Body of pancreas (tissue), 4 donors: ENCODE measurements at regions not wholly inside any gene's neighbourhood (a gene's known extent, or its start where the extent isn't known, plus 50 kb on each side); places are given as distances from the start of the nearest gene placed in this dataset.

Experiments
- ATAC-seq: fragments of 150-250 bp; one replicate; pipeline ENCODE4 v1.9.1; 2016
- DNase-seq, 4 donors: peaks; one replicate each; pipeline ENCODE4 v3.0.0-alpha.2; 2019
- H3K27ac ChIP-seq, 4 donors: fragments of 200-600 bp; sonication (generic); 1 replicate in 3 of 4; 2 replicates in 1 of 4; pipeline versions ENCODE4 v1.5.1 to v1.6.1; 2016 to 2019; ENCODE audit warnings: mild to moderate bottlenecking in 1 of 4, mixed read lengths in 1 of 4, moderate library complexity in 1 of 4
- H3K27me3 ChIP-seq, 2 donors: fragments of 200-600 bp; sonication (generic); one replicate each; pipeline ENCODE4 v1.6.0; 2016; ENCODE audit warnings: mild to moderate bottlenecking in 1 of 2
- H3K36me3 ChIP-seq, 2 donors: fragments of 200-600 bp; sonication (generic); replicated peaks in 1 of 2; 2 replicates each; pipeline ENCODE4 v1.5.1; 2016; ENCODE audit warnings: low read depth in 2 of 2; ENCODE audit not compliant: insufficient read depth in 1 of 2
- H3K4me1 ChIP-seq: fragments of 200-600 bp; sonication (generic); one replicate; pipeline ENCODE4 v1.6.0; 2016
- H3K4me3 ChIP-seq, 2 donors: fragments of 200-600 bp; sonication (generic); 1 replicate in 1 of 2; 2 replicates in 1 of 2; pipeline ENCODE4 v1.5.1; 2016 to 2019
- H3K9me3 ChIP-seq, 3 donors: fragments of 200-600 bp; sonication (generic); 1 replicate in 2 of 3; 2 replicates in 1 of 3; pipeline ENCODE4 v1.5.1; 2016
- CTCF ChIP-seq, 7 experiments: fragments of 450-650 bp in 4 of 7; fragments of 200-600 bp in 3 of 7; sonication (generic) in 3 of 7; IDR thresholded peaks; one replicate each; pipeline ENCODE4 v1.5.1; 2016 to 2019; ENCODE audit warnings: antibody characterized with exemption in 7 of 7
- POLR2A ChIP-seq, 3 donors: fragments of 450-650 bp; IDR thresholded peaks; one replicate each; pipeline ENCODE4 v1.6.1; 2016; ENCODE audit warnings: antibody characterized with exemption in 3 of 3, mild to moderate bottlenecking in 2 of 3
- WGBS, 2 donors: methylation state at CpG; one replicate each; pipeline ENCODE4 v1.1.5; 2017; 5-methylcytosine and 5-hydroxymethylcytosine counted together
- intact Hi-C: fragments of 100-400 bp; cut with DNase I; formaldehyde crosslinking; loops from one replicate; pipeline ENCODE4 v1.15.1; 2023

GRCh38 chr21:43299441-43300277 is 127.3 kb downstream of the SIK1 start:
- TF ChIP-seq POLR2A (IDR thresholded peaks at IDR 0.05) (no peak), CTCF (IDR thresholded peaks at IDR 0.05) (no peak)
- peak in 2 of 4 donors; percentile 19 to 29 for DNase-seq
- H3K36me3 ChIP-seq = no peaks in the 10 kb centered on the region
- no peak for ATAC-seq
- H3K4me1 ChIP-seq = no peaks in the 10 kb centered on the region
- no peak overlapping the region for H3K27ac ChIP-seq
- H3K4me3 ChIP-seq = no peak overlapping the region
- H3K9me3 ChIP-seq = peaks cover 0 to 7% (median 0%) of the 10 kb centered on the region in 3 donors
- WGBS, 2 donors = 63 to 80% methylated on average over 15 to 32 of the region's 34 CpGs
- intact Hi-C loops = no loop called here
- H3K27me3 ChIP-seq = no peaks in the 10 kb centered on the region

DNA sequence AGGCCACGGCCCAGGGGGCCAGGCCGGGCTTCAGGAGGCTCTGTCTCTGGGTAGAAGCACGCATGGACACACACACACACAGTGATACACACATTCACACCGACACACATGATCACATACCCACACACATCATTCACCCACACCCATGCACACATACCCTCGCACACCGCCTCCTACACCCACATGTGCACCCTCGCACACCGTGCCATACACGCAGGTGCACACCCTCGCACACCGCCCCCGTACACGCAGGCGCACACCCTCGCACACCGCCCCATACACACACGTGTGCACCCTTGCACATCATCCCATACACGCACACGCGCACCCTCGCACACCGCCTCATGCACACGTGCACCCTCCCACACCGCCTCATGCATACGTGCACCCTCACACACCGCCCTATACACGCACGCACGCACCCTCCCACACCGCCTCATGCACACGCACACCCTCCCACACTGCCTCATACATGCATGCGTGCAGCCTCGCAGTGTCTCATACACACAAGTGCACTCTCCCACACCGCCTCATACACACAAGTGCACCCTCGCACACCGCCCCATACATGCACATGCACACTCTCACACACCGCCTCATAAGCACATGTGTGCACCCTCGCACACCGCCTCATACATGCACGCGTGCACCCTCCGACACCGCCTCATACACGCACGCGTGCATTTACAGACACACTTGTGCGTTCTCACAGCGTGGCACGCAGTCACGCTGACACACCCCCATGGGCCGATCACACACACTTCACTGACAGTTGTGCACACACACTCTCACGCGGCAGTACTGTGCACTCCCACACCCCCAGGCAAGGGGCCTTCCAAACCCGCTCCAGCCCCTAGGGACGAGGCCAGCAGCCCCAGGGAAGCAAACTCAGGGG is 128.1 kb downstream of the SIK1 start:
- peaks cover 0 to 7% (median 0%) of the 10 kb centered on the region in 3 donors for H3K9me3 ChIP-seq

GRCh38 chr21:43297989-43298388 is 128.9 kb downstream of the SIK1 start:
- ATAC-seq (no peak), DNase-seq (no peak)
- 81% methylated on average over 10 of the region's 11 CpGs; no CpG with 5 or more reads in 1 of the 2 donors for WGBS, 2 donors
- Histone ChIP-seq H3K4me1 (no peaks in the 10 kb centered on the region), H3K27ac (no peak overlapping the region), H3K36me3 (no peaks in the 10 kb centered on the region), H3K9me3 (peaks cover 0 to 7% (median 0%) of the 10 kb centered on the region in 3 donors), H3K27me3 (no peaks in the 10 kb centered on the region), H3K4me3 (no peak overlapping the region)
- intact Hi-C loops = no loop called here
- no peak for TF ChIP-seq POLR2A (IDR thresholded peaks at IDR 0.05)
- TF ChIP-seq CTCF (IDR thresholded peaks at IDR 0.05) = no peak

More for the DNA sequence above, 128.1 kb downstream of the SIK1 start:
- no peaks in the 10 kb centered on the region for H3K4me1 ChIP-seq
- H3K27ac ChIP-seq = no peak overlapping the region
- H3K36me3 ChIP-seq = no peaks in the 10 kb centered on the region
- ATAC-seq (no peak), DNase-seq (no peak)
- intact Hi-C loops = no loop called here
- H3K4me3 ChIP-seq = no peak overlapping the region
- TF ChIP-seq CTCF (IDR thresholded peaks at IDR 0.05) (no peak), POLR2A (IDR thresholded peaks at IDR 0.05) (no peak)
- H3K27me3 ChIP-seq = no peaks in the 10 kb centered on the region
- 94 to 95% methylated on average over 54 to 55 of the region's 55 CpGs for WGBS, 2 donors

GRCh38 chr21:43297391-43297981 is 128.7 kb downstream of the CRYAA start:
- DNase-seq (no peak), ATAC-seq (no peak)
- Histone ChIP-seq H3K27me3 (no peaks in the 10 kb centered on the region), H3K36me3 (no peaks in the 10 kb centered on the region), H3K27ac (no peak overlapping the region), H3K4me1 (no peaks in the 10 kb centered on the region), H3K4me3 (no peak overlapping the region), H3K9me3 (peaks cover 0 to 7% (median 0%) of the 10 kb centered on the region in 3 donors)
- 87 to 88% methylated on average over 9 to 17 of the region's 18 CpGs for WGBS, 2 donors
- intact Hi-C loops = no loop called here
- TF ChIP-seq POLR2A (IDR thresholded peaks at IDR 0.05) (no peak), CTCF (IDR thresholded peaks at IDR 0.05) (no peak)
